Sigmoid colon (tissue), 4 donors: ENCODE measurements at regions not wholly inside any gene's neighbourhood (a gene's known extent, or its start where the extent isn't known, plus 50 kb on each side); places are given as distances from the start of the nearest gene placed in this dataset.

Experiments used
- POLR2A ChIP-seq, 2 donors: fragments of 450-650 bp; IDR thresholded peaks; one replicate each; pipeline ENCODE4 v1.6.1; 2016; ENCODE audit warnings: antibody characterized with exemption in 2 of 2, mild to moderate bottlenecking in 2 of 2, moderate library complexity in 2 of 2
- POLR2AphosphoS5 ChIP-seq, 4 donors: sonication (generic); formaldehyde crosslinking; IDR thresholded peaks; one replicate each; pipeline ENCODE4 v1.6.1; 2017; ENCODE audit warnings: antibody characterized with exemption in 4 of 4
- TF ChIP-seq, protein P1 (sequence below), 4 experiments: fragments of 450-650 bp in 3 of 4; fragments of 200-600 bp in 1 of 4; IDR thresholded peaks; one replicate each; pipeline ENCODE4 v1.5.1; 2016 to 2019; ENCODE audit warnings: antibody characterized with exemption in 4 of 4, mild to moderate bottlenecking in 3 of 4, moderate library complexity in 2 of 4

DNA sequence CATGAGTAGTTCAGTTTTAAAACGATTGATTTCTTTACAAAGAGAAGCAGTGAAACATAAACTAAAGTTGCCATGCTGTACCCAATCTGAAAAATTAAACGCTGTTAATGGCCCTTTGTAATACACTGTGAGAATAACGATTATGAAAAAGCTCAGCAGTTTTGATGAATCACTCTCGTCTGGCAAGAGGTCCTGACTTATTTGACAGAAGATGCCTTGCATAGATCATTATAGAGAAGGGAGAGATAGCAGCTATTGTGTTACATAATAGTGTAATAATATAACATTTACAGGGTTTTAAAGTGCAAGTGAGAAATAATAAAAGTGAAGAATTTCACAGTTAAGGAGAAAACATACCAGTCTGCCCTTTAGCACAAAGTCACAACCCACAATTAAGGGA lies 361.5 kb upstream of the CDH10 start:
- TF ChIP-seq, protein P1, sequence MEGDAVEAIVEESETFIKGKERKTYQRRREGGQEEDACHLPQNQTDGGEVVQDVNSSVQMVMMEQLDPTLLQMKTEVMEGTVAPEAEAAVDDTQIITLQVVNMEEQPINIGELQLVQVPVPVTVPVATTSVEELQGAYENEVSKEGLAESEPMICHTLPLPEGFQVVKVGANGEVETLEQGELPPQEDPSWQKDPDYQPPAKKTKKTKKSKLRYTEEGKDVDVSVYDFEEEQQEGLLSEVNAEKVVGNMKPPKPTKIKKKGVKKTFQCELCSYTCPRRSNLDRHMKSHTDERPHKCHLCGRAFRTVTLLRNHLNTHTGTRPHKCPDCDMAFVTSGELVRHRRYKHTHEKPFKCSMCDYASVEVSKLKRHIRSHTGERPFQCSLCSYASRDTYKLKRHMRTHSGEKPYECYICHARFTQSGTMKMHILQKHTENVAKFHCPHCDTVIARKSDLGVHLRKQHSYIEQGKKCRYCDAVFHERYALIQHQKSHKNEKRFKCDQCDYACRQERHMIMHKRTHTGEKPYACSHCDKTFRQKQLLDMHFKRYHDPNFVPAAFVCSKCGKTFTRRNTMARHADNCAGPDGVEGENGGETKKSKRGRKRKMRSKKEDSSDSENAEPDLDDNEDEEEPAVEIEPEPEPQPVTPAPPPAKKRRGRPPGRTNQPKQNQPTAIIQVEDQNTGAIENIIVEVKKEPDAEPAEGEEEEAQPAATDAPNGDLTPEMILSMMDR (IDR thresholded peaks at IDR 0.05): no peak
- TF ChIP-seq POLR2AphosphoS5 (IDR thresholded peaks at IDR 0.05) (no peak), POLR2A (IDR thresholded peaks at IDR 0.05) (no peak)
